Ecto neural progenitor cell (in vitro differentiated cells): ENCODE measurements at regions not wholly inside any gene's neighbourhood (a gene's known extent, or its start where the extent isn't known, plus 50 kb on each side); places are given as distances from the start of the nearest gene placed in this dataset.
"Not testable (repeated sequence)": the region's sequence is repeated elsewhere in the genome, so short reads cannot be mapped to it uniquely, and the experiment has no call there.

Experiments used
- DNase-seq: peaks from one replicate; pipeline ENCODE4 v3.0.0-alpha.2; 2018; ENCODE audit warnings: low spot score

- DNase-seq = no peak
Observed at GRCh38 chr12:111248236-111249017, 120.5 kb downstream of the PHETA1 start.

- no peak for DNase-seq
Observed at GRCh38 chr12:111247083-111247783, 121.7 kb downstream of the PHETA1 start.

- no peak for DNase-seq
Observed at GRCh38 chr12:111246477-111247011, 122.4 kb downstream of the PHETA1 start.

GRCh38 chr12:111245701-111246476, 123.0 kb downstream of the PHETA1 start:
- no peak for DNase-seq

- no peak for DNase-seq
Observed at GRCh38 chr12:111244673-111245072, 124.2 kb downstream of the PHETA1 start.

- not testable (repeated sequence) for DNase-seq
Observed at GRCh38 chr12:111242817-111243216, 126.1 kb downstream of the PHETA1 start.

GRCh38 chr12:111242184-111242583, 126.7 kb downstream of the PHETA1 start:
- DNase-seq = no peak

- no peak for DNase-seq
Observed at GRCh38 chr12:111240374-111240773, 128.5 kb downstream of the PHETA1 start.

GRCh38 chr12:111239235-111239634, 129.7 kb downstream of the PHETA1 start:
- DNase-seq = no peak

GRCh38 chr12:111238075-111238734, 130.7 kb downstream of the PHETA1 start:
- DNase-seq = no peak

GRCh38 chr12:111234491-111234890, 134.4 kb downstream of the PHETA1 start:
- DNase-seq = not testable (repeated sequence)

- DNase-seq = no peak
Observed at GRCh38 chr12:111233786-111234185, 135.1 kb downstream of the PHETA1 start.

GRCh38 chr12:111230649-111231048, 138.2 kb downstream of the PHETA1 start:
- DNase-seq = no peak

GRCh38 chr12:111228916-111229666, 139.8 kb downstream of the PHETA1 start:
- DNase-seq = no peak

GRCh38 chr12:111227476-111228420, 141.1 kb downstream of the PHETA1 start:
- DNase-seq = no peak

- no peak for DNase-seq
Observed at GRCh38 chr12:111226680-111227079, 142.2 kb downstream of the PHETA1 start.

GRCh38 chr12:111225307-111225706, 143.6 kb downstream of the PHETA1 start:
- DNase-seq = no peak

GRCh38 chr12:111224186-111225066, 144.5 kb downstream of the PHETA1 start:
- no peak for DNase-seq

- no peak for DNase-seq
Observed at GRCh38 chr12:111222523-111222922, 146.4 kb downstream of the PHETA1 start.
